ENCODE measurements at regions not wholly inside any gene's neighbourhood (a gene's known extent, or its start where the extent isn't known, plus 50 kb on each side); places are given as distances from the start of the nearest gene placed in this dataset.

GRCh38 chr14:82562881-82563280, 1029.2 kb upstream of the SEL1L start:
- H3K4me3 ChIP-seq (ENCODE audit: low read depth, low read length): no peak overlapping the region
- H3K23ac ChIP-seq (ENCODE audit: low read length): no peak overlapping the region
- H2BK120ac ChIP-seq (ENCODE audit: insufficient read depth, low read length, poor library complexity): no peak overlapping the region
- H2AFZ ChIP-seq (ENCODE audit: insufficient read depth, low read length, poor library complexity): no peak overlapping the region
- H3K36me3 ChIP-seq (ENCODE audit: control insufficient read depth in 1 of 2, insufficient read depth in 2 of 2, low read length in 2 of 2): no peaks in the 10 kb centered on the region
- no peak overlapping the region for H3K9ac ChIP-seq (ENCODE audit: low read length)
- no peaks in the 10 kb centered on the region for H3K79me2 ChIP-seq (ENCODE audit: control insufficient read depth, insufficient read depth, low read length, poor library complexity)
- H2BK12ac ChIP-seq (ENCODE audit: low read length): no peak overlapping the region
- no peaks in the 10 kb centered on the region for H3K4me1 ChIP-seq (ENCODE audit: control insufficient read depth in 1 of 2, insufficient read depth in 2 of 2, low read length in 2 of 2)
- no peak overlapping the region for H3K14ac ChIP-seq (ENCODE audit: low read length)
- H4K8ac ChIP-seq (ENCODE audit: low read depth, low read length): no peak overlapping the region
- no peak overlapping the region for H2BK5ac ChIP-seq (ENCODE audit: low read depth, low read length, poor library complexity)
- no peak overlapping the region for H3K4ac ChIP-seq (ENCODE audit: low read depth, low read length)
- H3K79me1 ChIP-seq (ENCODE audit: low read length): no peaks in the 10 kb centered on the region
- H3K9me3 ChIP-seq (ENCODE audit: insufficient read depth, low read depth, low read length): no peaks in the 10 kb centered on the region
- no peak overlapping the region for H4K12ac ChIP-seq (ENCODE audit: low read depth, low read length)
- no peak overlapping the region for H2AK5ac ChIP-seq (ENCODE audit: low read length)
- H3K27me3 ChIP-seq (ENCODE audit: insufficient read depth, low read length): no peaks in the 10 kb centered on the region
- DNase-seq: peak in 1 of 2 donors; percentile 9
- no peak overlapping the region for H4K91ac ChIP-seq (ENCODE audit: low read depth, low read length)
- no peak overlapping the region for H3K4me2 ChIP-seq (ENCODE audit: low read length)
- WGBS (ENCODE audit: extremely low coverage, insufficient coverage, insufficient read length): no CpG with 5 or more reads among the region's 2 CpGs
- H3K18ac ChIP-seq (ENCODE audit: low read length): no peak overlapping the region
- H3K27ac ChIP-seq (ENCODE audit: low read depth, low read length): no peak overlapping the region

DNA sequence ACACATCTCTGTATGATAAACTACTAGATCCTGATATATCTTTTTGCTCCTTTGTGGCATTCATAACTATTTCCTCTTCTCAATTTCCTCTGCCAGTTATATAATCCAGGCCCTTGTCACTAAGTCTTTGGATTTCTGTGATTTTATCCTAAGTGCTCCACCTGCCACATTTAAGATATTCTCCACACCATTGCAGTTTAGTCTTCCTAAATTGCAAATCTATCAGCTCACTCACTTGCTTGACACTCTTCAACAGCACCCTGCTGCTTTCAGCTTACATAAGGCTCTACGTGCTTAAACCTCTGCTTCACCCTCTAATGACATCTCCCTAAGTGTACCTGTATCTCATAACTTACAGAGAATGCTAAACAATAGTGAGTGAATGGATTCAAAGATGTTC, 1032.2 kb upstream of the SEL1L start:
- H2BK120ac ChIP-seq (ENCODE audit: insufficient read depth, low read length, poor library complexity): no peak overlapping the region
- no peaks in the 10 kb centered on the region for H3K79me1 ChIP-seq (ENCODE audit: low read length)
- H3K14ac ChIP-seq (ENCODE audit: low read length): no peak overlapping the region
- no peak for DNase-seq
- no peaks in the 10 kb centered on the region for H3K9me3 ChIP-seq (ENCODE audit: insufficient read depth, low read depth, low read length)
- H3K23ac ChIP-seq (ENCODE audit: low read length): no peak overlapping the region
- H2AK5ac ChIP-seq (ENCODE audit: low read length): no peak overlapping the region
- no peak overlapping the region for H3K4me2 ChIP-seq (ENCODE audit: low read length)
- H4K12ac ChIP-seq (ENCODE audit: low read depth, low read length): no peak overlapping the region
- H3K18ac ChIP-seq (ENCODE audit: low read length): no peak overlapping the region
- H3K27me3 ChIP-seq (ENCODE audit: insufficient read depth, low read length): no peaks in the 10 kb centered on the region
- H2BK5ac ChIP-seq (ENCODE audit: low read depth, low read length, poor library complexity): no peak overlapping the region
- H3K36me3 ChIP-seq (ENCODE audit: control insufficient read depth in 1 of 2, insufficient read depth in 2 of 2, low read length in 2 of 2): no peaks in the 10 kb centered on the region
- no peak overlapping the region for H3K4ac ChIP-seq (ENCODE audit: low read depth, low read length)
- H3K27ac ChIP-seq (ENCODE audit: low read depth, low read length): no peak overlapping the region
- no peak overlapping the region for H4K91ac ChIP-seq (ENCODE audit: low read depth, low read length)
- no peak overlapping the region for H3K4me3 ChIP-seq (ENCODE audit: low read depth, low read length)
- no peak overlapping the region for H3K9ac ChIP-seq (ENCODE audit: low read length)
- no CpG with 5 or more reads among the region's 1 CpG for WGBS (ENCODE audit: extremely low coverage, insufficient coverage, insufficient read length)
- no peak overlapping the region for H2AFZ ChIP-seq (ENCODE audit: insufficient read depth, low read length, poor library complexity)
- H4K8ac ChIP-seq (ENCODE audit: low read depth, low read length): no peak overlapping the region
- H3K79me2 ChIP-seq (ENCODE audit: control insufficient read depth, insufficient read depth, low read length, poor library complexity): no peaks in the 10 kb centered on the region
- no peaks in the 10 kb centered on the region for H3K4me1 ChIP-seq (ENCODE audit: control insufficient read depth in 1 of 2, insufficient read depth in 2 of 2, low read length in 2 of 2)
- H2BK12ac ChIP-seq (ENCODE audit: low read length): no peak overlapping the region

DNA sequence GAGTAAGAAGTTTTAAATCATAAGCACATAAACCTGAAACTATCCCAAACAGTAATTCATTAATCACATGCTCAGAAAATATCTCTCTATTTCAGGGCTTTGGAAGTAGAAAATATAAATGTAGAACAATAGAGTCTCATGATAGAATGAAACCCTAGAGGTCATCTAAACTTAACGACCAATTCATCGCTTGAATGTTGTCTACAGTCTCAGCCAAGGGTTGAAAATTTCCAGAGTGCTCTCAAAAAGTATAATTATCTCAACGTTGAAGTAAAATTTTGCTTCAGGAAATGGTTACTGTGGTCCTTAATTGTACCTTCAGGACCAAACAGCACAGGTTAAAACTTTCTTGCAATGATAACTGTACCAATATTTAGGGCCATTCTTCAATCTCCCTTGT, 1053.6 kb upstream of the SEL1L start:
- no peak overlapping the region for H3K4ac ChIP-seq (ENCODE audit: low read depth, low read length)
- no peak overlapping the region for H3K9ac ChIP-seq (ENCODE audit: low read length)
- WGBS (ENCODE audit: extremely low coverage, insufficient coverage, insufficient read length): no CpG with 5 or more reads among the region's 3 CpGs
- H2AK5ac ChIP-seq (ENCODE audit: low read length): no peak overlapping the region
- H3K27me3 ChIP-seq (ENCODE audit: insufficient read depth, low read length): no peaks in the 10 kb centered on the region
- H3K36me3 ChIP-seq (ENCODE audit: control insufficient read depth in 1 of 2, insufficient read depth in 2 of 2, low read length in 2 of 2): no peaks in the 10 kb centered on the region
- H3K9me3 ChIP-seq (ENCODE audit: insufficient read depth, low read depth, low read length): no peaks in the 10 kb centered on the region
- no peak overlapping the region for H2BK12ac ChIP-seq (ENCODE audit: low read length)
- H3K14ac ChIP-seq (ENCODE audit: low read length): no peak overlapping the region
- H2BK5ac ChIP-seq (ENCODE audit: low read depth, low read length, poor library complexity): no peak overlapping the region
- H2AFZ ChIP-seq (ENCODE audit: insufficient read depth, low read length, poor library complexity): no peak overlapping the region
- no peak overlapping the region for H4K8ac ChIP-seq (ENCODE audit: low read depth, low read length)
- no peak overlapping the region for H4K91ac ChIP-seq (ENCODE audit: low read depth, low read length)
- H3K4me1 ChIP-seq (ENCODE audit: control insufficient read depth in 1 of 2, insufficient read depth in 2 of 2, low read length in 2 of 2): no peaks in the 10 kb centered on the region
- no peaks in the 10 kb centered on the region for H3K79me1 ChIP-seq (ENCODE audit: low read length)
- no peak overlapping the region for H3K27ac ChIP-seq (ENCODE audit: low read depth, low read length)
- no peak overlapping the region for H3K4me2 ChIP-seq (ENCODE audit: low read length)
- no peak overlapping the region for H3K4me3 ChIP-seq (ENCODE audit: low read depth, low read length)
- no peak overlapping the region for H3K18ac ChIP-seq (ENCODE audit: low read length)
- no peak overlapping the region for H2BK120ac ChIP-seq (ENCODE audit: insufficient read depth, low read length, poor library complexity)
- no peak for DNase-seq
- no peak overlapping the region for H3K23ac ChIP-seq (ENCODE audit: low read length)
- no peak overlapping the region for H4K12ac ChIP-seq (ENCODE audit: low read depth, low read length)
- no peaks in the 10 kb centered on the region for H3K79me2 ChIP-seq (ENCODE audit: control insufficient read depth, insufficient read depth, low read length, poor library complexity)

DNA sequence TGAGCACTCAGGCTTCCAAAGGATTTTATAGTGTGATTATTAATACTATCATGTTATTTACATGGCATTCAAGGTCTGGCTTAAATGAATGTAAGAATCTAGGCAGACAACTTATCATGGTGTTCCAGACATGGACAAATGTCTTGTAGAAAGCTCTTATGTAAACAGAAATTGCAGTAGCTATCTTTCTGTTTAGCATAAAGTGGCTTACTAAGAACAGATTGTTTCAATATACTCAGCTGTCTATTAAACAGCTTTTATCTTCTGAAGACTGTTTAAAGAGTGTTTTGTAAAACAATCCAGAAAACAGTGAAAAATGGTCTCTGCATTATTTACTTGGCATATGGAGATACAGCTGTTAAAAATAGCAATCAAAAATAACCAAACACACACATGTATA, 1061.8 kb upstream of the SEL1L start:
- Histone ChIP-seq H3K27ac (ENCODE audit: low read depth, low read length) (no peak overlapping the region), H3K79me2 (ENCODE audit: control insufficient read depth, insufficient read depth, low read length, poor library complexity) (no peaks in the 10 kb centered on the region), H3K23ac (ENCODE audit: low read length) (no peak overlapping the region), H3K9ac (ENCODE audit: low read length) (no peak overlapping the region), H3K36me3 (ENCODE audit: control insufficient read depth in 1 of 2, insufficient read depth in 2 of 2, low read length in 2 of 2) (no peaks in the 10 kb centered on the region), H3K4me3 (ENCODE audit: low read depth, low read length) (no peak overlapping the region), H3K4ac (ENCODE audit: low read depth, low read length) (no peak overlapping the region), H3K79me1 (ENCODE audit: low read length) (no peaks in the 10 kb centered on the region), H4K8ac (ENCODE audit: low read depth, low read length) (no peak overlapping the region), H3K4me1 (ENCODE audit: control insufficient read depth in 1 of 2, insufficient read depth in 2 of 2, low read length in 2 of 2) (no peaks in the 10 kb centered on the region), H2BK5ac (ENCODE audit: low read depth, low read length, poor library complexity) (no peak overlapping the region), H2BK120ac (ENCODE audit: insufficient read depth, low read length, poor library complexity) (no peak overlapping the region), H4K91ac (ENCODE audit: low read depth, low read length) (no peak overlapping the region), H3K9me3 (ENCODE audit: insufficient read depth, low read depth, low read length) (no peaks in the 10 kb centered on the region), H4K12ac (ENCODE audit: low read depth, low read length) (no peak overlapping the region), H3K14ac (ENCODE audit: low read length) (no peak overlapping the region), H2BK12ac (ENCODE audit: low read length) (no peak overlapping the region), H2AFZ (ENCODE audit: insufficient read depth, low read length, poor library complexity) (no peak overlapping the region), H3K4me2 (ENCODE audit: low read length) (no peak overlapping the region), H2AK5ac (ENCODE audit: low read length) (no peak overlapping the region), H3K27me3 (ENCODE audit: insufficient read depth, low read length) (no peaks in the 10 kb centered on the region), H3K18ac (ENCODE audit: low read length) (no peak overlapping the region)
- DNase-seq: no peak

- Histone ChIP-seq H3K18ac (ENCODE audit: low read length) (no peak overlapping the region), H3K36me3 (ENCODE audit: control insufficient read depth in 1 of 2, insufficient read depth in 2 of 2, low read length in 2 of 2) (no peaks in the 10 kb centered on the region), H3K23ac (ENCODE audit: low read length) (no peak overlapping the region), H3K4me1 (ENCODE audit: control insufficient read depth in 1 of 2, insufficient read depth in 2 of 2, low read length in 2 of 2) (no peaks in the 10 kb centered on the region), H4K8ac (ENCODE audit: low read depth, low read length) (no peak overlapping the region), H2AK5ac (ENCODE audit: low read length) (no peak overlapping the region), H3K4ac (ENCODE audit: low read depth, low read length) (no peak overlapping the region), H2BK5ac (ENCODE audit: low read depth, low read length, poor library complexity) (no peak overlapping the region), H2AFZ (ENCODE audit: insufficient read depth, low read length, poor library complexity) (no peak overlapping the region), H3K27ac (ENCODE audit: low read depth, low read length) (no peak overlapping the region), H2BK12ac (ENCODE audit: low read length) (no peak overlapping the region), H2BK120ac (ENCODE audit: insufficient read depth, low read length, poor library complexity) (no peak overlapping the region), H3K79me2 (ENCODE audit: control insufficient read depth, insufficient read depth, low read length, poor library complexity) (no peaks in the 10 kb centered on the region), H3K14ac (ENCODE audit: low read length) (no peak overlapping the region), H3K27me3 (ENCODE audit: insufficient read depth, low read length) (no peaks in the 10 kb centered on the region), H3K9ac (ENCODE audit: low read length) (no peak overlapping the region), H3K4me3 (ENCODE audit: low read depth, low read length) (no peak overlapping the region), H3K4me2 (ENCODE audit: low read length) (no peak overlapping the region), H3K79me1 (ENCODE audit: low read length) (no peaks in the 10 kb centered on the region), H4K12ac (ENCODE audit: low read depth, low read length) (no peak overlapping the region), H4K91ac (ENCODE audit: low read depth, low read length) (no peak overlapping the region), H3K9me3 (ENCODE audit: insufficient read depth, low read depth, low read length) (no peaks in the 10 kb centered on the region)
- no peak for DNase-seq
- WGBS (ENCODE audit: extremely low coverage, insufficient coverage, insufficient read length): no CpG with 5 or more reads among the region's 1 CpG
Observed at GRCh38 chr14:82602794-82603193, 1069.1 kb upstream of the SEL1L start.
